Stimulated activated CD4-positive, alpha-beta T cell treated with anti-CD3 and anti-CD28 coated beads, Interleukin-2, amount 100 ng/mL, for 48 hours (primary cell): ENCODE measurements at regions not wholly inside any gene's neighbourhood (a gene's known extent, or its start where the extent isn't known, plus 50 kb on each side); places are given as distances from the start of the nearest gene placed in this dataset.

Source experiments
- DNase-seq, 2 donors: peaks; one replicate each; pipeline ENCODE4 v3.0.0-alpha.2; 2020

GRCh38 chr22:27329131-27329850 is 472.3 kb downstream of the MN1 start:
- no peak for DNase-seq

DNA sequence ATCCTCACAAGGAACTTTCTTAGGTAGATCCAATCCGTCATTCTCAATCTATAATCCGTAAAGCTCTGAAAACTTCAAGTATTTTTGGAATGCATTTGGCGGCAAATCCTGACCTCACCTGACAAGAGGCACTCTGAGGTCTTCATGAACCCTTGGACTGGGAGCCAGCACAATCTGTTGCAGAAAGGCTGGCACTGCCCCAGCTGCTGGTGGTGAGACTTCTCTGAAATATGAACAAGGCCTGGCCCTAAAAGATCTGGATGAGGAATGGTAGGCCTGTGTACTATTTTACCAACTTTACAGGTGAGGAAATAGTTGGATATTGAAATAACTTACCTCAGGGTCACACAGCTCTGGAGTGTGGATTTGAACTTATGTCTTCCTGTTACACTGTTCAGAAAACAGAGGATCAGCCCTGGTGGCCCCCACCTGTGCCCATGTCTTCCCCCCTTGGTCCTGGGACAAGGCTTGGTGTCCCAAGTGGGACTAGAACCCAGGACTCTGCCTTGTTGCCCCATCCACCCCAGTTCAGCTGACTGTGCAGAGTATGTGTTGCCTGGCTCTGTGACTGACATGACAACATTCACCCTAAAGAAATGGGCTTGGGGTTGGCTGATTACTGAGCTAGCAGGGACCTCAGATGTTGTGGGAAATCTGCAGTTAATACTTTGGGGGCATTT is 471.4 kb downstream of the MN1 start:
- DNase-seq, result no peak

- DNase-seq, result no peak
These were observed 469.9 kb downstream of the MN1 start for GRCh38 chr22:27331526-27332281.

- DNase-seq, result no peak
These were observed 466.4 kb downstream of the MN1 start for GRCh38 chr22:27335102-27335660.

- DNase-seq, result no peak
These were observed 465.1 kb downstream of the MN1 start for GRCh38 chr22:27336151-27337090.

GRCh38 chr22:27337676-27338075 is 463.9 kb downstream of the MN1 start:
- no peak for DNase-seq

- DNase-seq, result no peak
These were observed 461.5 kb downstream of the MN1 start for GRCh38 chr22:27340047-27340446.

DNA sequence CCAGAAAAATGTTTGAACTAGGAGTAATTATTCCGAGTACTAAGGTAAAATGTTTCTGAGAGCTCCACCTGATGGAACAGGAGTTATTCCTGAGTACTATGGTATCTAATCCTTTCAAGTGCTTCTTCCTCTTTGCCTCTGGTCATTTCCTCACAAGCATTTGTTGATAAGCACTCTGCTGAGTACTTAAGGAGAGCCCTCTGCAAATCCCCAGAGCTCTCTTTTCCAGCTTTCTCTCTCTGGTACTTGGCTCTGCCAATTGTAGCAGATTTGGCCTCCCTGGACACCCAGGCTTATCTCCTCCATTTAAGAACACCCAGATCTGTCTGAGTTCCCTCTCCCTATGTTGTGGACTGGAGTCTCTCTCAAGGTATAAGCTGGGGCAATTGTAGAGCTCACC is 457.0 kb downstream of the MN1 start:
- DNase-seq, result no peak

- no peak for DNase-seq
These were observed 455.9 kb downstream of the MN1 start for GRCh38 chr22:27345691-27346090.

DNA sequence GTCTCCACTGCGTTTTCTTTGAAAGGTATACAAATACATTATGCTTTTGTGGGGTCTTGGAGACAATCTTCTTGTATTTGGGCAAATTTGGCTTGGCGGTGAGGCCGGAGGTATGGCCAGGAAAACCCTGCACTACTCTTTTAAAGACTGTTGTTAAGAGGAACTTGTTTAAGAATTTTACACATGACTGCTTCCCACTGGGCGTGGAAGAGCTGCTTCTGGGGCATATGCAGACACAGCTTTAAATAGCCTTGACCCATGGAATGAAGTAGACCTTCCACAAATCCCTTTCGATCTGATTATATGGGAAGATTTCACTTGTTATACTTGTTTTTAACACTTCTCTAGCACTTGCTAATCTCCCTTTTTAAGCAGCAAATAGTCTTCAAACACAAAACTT is 453.6 kb downstream of the MN1 start:
- no peak for DNase-seq

- DNase-seq, result no peak
These were observed 452.9 kb downstream of the MN1 start for GRCh38 chr22:27348634-27349033.

- DNase-seq, result no peak
These were observed 452.1 kb downstream of the MN1 start for GRCh38 chr22:27349456-27349855.

GRCh38 chr22:27350306-27350705 is 451.2 kb downstream of the MN1 start:
- no peak for DNase-seq

DNA sequence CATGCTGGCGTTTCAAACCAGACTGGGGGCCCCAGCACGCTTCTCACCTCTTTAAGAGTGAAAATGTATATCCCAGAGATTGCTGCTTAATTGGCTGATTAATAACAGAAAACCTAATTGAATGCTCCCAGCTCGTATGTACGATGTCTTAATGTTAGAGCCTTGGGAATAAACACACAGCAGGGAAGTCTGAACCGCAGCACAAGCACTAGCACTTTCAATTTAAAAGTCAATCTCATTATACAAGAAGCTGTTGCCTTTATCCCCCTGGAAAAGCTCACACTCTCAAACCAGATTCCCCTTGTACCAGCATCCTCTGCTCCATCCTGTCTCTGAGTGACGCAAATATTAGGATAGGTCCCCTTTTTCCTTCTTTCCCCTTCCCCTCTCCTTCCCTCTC is 449.1 kb downstream of the MN1 start:
- no peak for DNase-seq

- DNase-seq, result no peak
These were observed 443.3 kb downstream of the MN1 start for GRCh38 chr22:27358096-27358870.

DNA sequence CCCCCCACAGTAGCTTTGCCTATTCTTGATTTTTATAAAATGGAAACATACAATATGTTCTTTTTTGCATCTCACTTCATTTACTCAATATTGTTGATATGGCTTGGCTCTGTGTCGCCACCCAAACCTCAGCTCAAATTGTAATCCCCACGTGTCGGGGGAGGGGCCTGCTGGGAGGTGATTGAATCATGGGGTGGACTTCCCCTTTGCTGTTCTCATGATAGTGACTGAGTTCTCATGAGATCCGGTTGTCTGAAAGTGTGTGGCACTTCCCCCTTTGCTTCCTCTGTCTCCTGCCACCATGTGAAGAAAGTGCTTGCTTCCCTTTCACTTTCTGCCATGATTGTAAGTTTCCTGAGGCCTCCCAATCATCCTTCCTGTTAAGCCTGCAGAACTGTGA is 431.3 kb downstream of the MN1 start:
- no peak for DNase-seq

DNA sequence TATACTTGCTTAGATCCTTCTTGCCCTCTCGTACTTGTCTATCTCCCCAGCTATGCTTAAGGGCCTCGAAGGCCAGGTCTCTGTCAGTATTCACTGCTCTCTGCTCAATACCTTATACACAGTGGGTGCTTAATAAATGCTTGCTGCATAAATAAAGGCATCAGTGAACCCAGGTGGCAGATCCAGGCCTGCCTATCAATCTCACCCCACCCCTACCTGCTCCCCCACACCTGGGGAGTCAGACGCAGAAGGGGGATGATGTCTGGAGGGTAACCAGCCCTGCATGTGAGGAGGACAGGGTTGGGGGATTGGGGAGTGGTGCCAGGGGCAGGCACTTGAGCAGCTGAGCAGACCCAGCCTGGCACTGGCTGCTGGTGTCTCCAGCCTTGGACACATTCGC is 430.6 kb downstream of the MN1 start:
- DNase-seq, result no peak

- no peak for DNase-seq
These were observed 429.2 kb downstream of the MN1 start for GRCh38 chr22:27372364-27372763.

GRCh38 chr22:27372969-27373670 is 428.4 kb downstream of the MN1 start:
- no peak for DNase-seq

GRCh38 chr22:27377501-27378295 is 423.9 kb downstream of the MN1 start:
- DNase-seq, result no peak
